GM23338 (cell line): ENCODE measurements at regions not wholly inside any gene's neighbourhood (a gene's known extent, or its start where the extent isn't known, plus 50 kb on each side); places are given as distances from the start of the nearest gene placed in this dataset.

Source experiments
- ATAC-seq: fragments of 200-7000 bp; cut with Tn5 transposase; 3 replicates; pipeline ENCODE4 v1.9.1; 2020
- DNase-seq: peaks from one replicate; pipeline ENCODE4 v3.0.0-alpha.2; 2015; ENCODE audit warnings: low spot score
- H2AFZ ChIP-seq: fragments of 200-600 bp; sonication (generic); 2 replicates; pipeline ENCODE4 v1.8.0; 2016; ENCODE audit warnings: antibody characterized with exemption, mild to moderate bottlenecking, moderate library complexity
- H3F3A ChIP-seq: fragments of 200-600 bp; sonication (generic); replicated peaks from 2 replicates; pipeline ENCODE4 v1.8.0; 2017; ENCODE audit warnings: antibody characterized with exemption, mixed run types, low read depth
- H3K27ac ChIP-seq: fragments of 200-600 bp; sonication (generic); 2 replicates; pipeline ENCODE4 v1.6.1; 2016; ENCODE audit warnings: low read depth
- H3K27me3 ChIP-seq: fragments of 200-600 bp; sonication (generic); 2 replicates; pipeline ENCODE4 v1.8.0; 2016; ENCODE audit warnings: mild to moderate bottlenecking, mixed run types, moderate library complexity; ENCODE audit not compliant: insufficient read depth
- H3K36me3 ChIP-seq: fragments of 200-600 bp; sonication (generic); 2 replicates; pipeline ENCODE4 v1.8.0; 2016; ENCODE audit warnings: mild to moderate bottlenecking; ENCODE audit not compliant: insufficient read depth
- H3K4me1 ChIP-seq: fragments of 200-600 bp; sonication (generic); 2 replicates; pipeline ENCODE4 v1.8.0; 2016; ENCODE audit warnings: mild to moderate bottlenecking, moderate library complexity; ENCODE audit not compliant: insufficient read depth
- H3K4me2 ChIP-seq: fragments of 200-600 bp; sonication (generic); 2 replicates; pipeline ENCODE4 v1.7.1; 2017; ENCODE audit warnings: mixed run types
- H3K4me3 ChIP-seq: fragments of 200-600 bp; sonication (generic); 2 replicates; pipeline ENCODE4 v1.6.1; 2016; ENCODE audit warnings: mixed run types
- H3K79me2 ChIP-seq: fragments of 200-600 bp; sonication (generic); replicated peaks from 2 replicates; pipeline ENCODE4 v1.8.0; 2017; ENCODE audit warnings: mild to moderate bottlenecking; ENCODE audit not compliant: insufficient read depth
- H3K9me2 ChIP-seq: fragments of 200-600 bp; sonication (generic); 2 replicates; pipeline ENCODE4 v1.8.0; 2017; ENCODE audit not compliant: insufficient read depth
- H4K20me1 ChIP-seq: fragments of 200-600 bp; sonication (generic); replicated peaks from 2 replicates; pipeline ENCODE4 v1.8.0; 2017; ENCODE audit warnings: mild to moderate bottlenecking; ENCODE audit not compliant: insufficient read depth
- H3K27ac Mint-ChIP-seq: 2 replicates; pipeline ENCODE4 v1.8.0; 2020; ENCODE audit warnings: inconsistent platforms, mild to moderate bottlenecking, moderate library complexity, mixed read lengths
- H3K27me3 Mint-ChIP-seq: 3 replicates; pipeline ENCODE4 v1.8.0; 2022; ENCODE audit warnings: low read depth, mild to moderate bottlenecking, moderate library complexity, mixed read lengths, inconsistent platforms; ENCODE audit not compliant: insufficient read depth, poor library complexity
- H3K36me3 Mint-ChIP-seq: 3 replicates; pipeline ENCODE4 v1.8.0; 2021; ENCODE audit warnings: low read depth, mild to moderate bottlenecking, inconsistent platforms, moderate library complexity, mixed read lengths
- H3K4me1 Mint-ChIP-seq: 3 replicates; pipeline ENCODE4 v1.8.0; 2020; ENCODE audit warnings: mild to moderate bottlenecking, inconsistent platforms, mixed read lengths
- H3K4me3 Mint-ChIP-seq: 3 replicates; pipeline ENCODE4 v1.8.0; 2021; ENCODE audit warnings: moderate library complexity, mild to moderate bottlenecking, inconsistent platforms, mixed read lengths
- H3K9me3 Mint-ChIP-seq: 3 replicates; pipeline ENCODE4 v1.8.0; 2020; ENCODE audit warnings: moderate library complexity, mild to moderate bottlenecking, inconsistent platforms, mixed read lengths
- CREB1 ChIP-seq: fragments of 250-450 bp; sonication (Bioruptor Pico); IDR thresholded peaks from 2 replicates; pipeline ENCODE4 v1.5.0; 2020; ENCODE audit warnings: low read depth, mild to moderate bottlenecking, moderate library complexity
- CTCF ChIP-seq, 2 experiments: fragments of 200-600 bp in 1 of 2; sonication (generic) in 1 of 2; conservative IDR thresholded peaks; 2 replicates each; pipeline versions ENCODE4 v1.5.1 to v1.6.1; 2016 to 2017; ENCODE audit warnings: antibody characterized with exemption in 2 of 2, low read depth in 2 of 2, mild to moderate bottlenecking in 2 of 2, moderate library complexity in 1 of 2
- ETS1 ChIP-seq: IDR thresholded peaks from 2 replicates; pipeline ENCODE4 v1.6.1; 2016; ENCODE audit warnings: antibody characterized with exemption
- EZH2 ChIP-seq: fragments of 200-600 bp; sonication (generic); IDR thresholded peaks from one replicate; pipeline ENCODE4 v1.8.0; 2017; ENCODE audit warnings: antibody characterized with exemption, mild to moderate bottlenecking, low read depth; ENCODE audit not compliant: unreplicated experiment
- EZH2phosphoT487 ChIP-seq: fragments of 200-600 bp; sonication (generic); IDR thresholded peaks from one replicate; pipeline ENCODE4 v1.8.1; 2018; ENCODE audit warnings: antibody characterized with exemption; ENCODE audit not compliant: unreplicated experiment
- JUNB ChIP-seq: IDR thresholded peaks from one replicate; pipeline ENCODE4 v1.6.1; 2016; ENCODE audit warnings: antibody characterized with exemption; ENCODE audit not compliant: unreplicated experiment
- NANOG ChIP-seq: IDR thresholded peaks from 2 replicates; pipeline ENCODE4 v1.6.1; 2016; ENCODE audit warnings: antibody characterized with exemption, borderline replicate concordance
- POLR2AphosphoS5 ChIP-seq: IDR thresholded peaks from 2 replicates; pipeline ENCODE4 v1.6.1; 2016; ENCODE audit warnings: antibody characterized with exemption, low read depth
- REST ChIP-seq: IDR thresholded peaks from one replicate; pipeline ENCODE4 v1.6.1; 2018; ENCODE audit warnings: antibody characterized with exemption; ENCODE audit not compliant: unreplicated experiment
- STAT1 ChIP-seq: IDR thresholded peaks from one replicate; pipeline ENCODE4 v1.6.1; 2016; ENCODE audit warnings: antibody characterized with exemption; ENCODE audit not compliant: unreplicated experiment
- ZNF114 ChIP-seq: fragments of 250-450 bp; sonication (Bioruptor Pico); IDR thresholded peaks from 2 replicates; pipeline ENCODE4 v1.5.0; 2020; ENCODE audit warnings: mild to moderate bottlenecking, moderate library complexity
- ZNF331 ChIP-seq: fragments of 250-450 bp; sonication (Bioruptor Pico); IDR thresholded peaks from 2 replicates; pipeline ENCODE4 v1.5.0; 2020; ENCODE audit warnings: low read depth, mild to moderate bottlenecking, moderate library complexity
- ZNF462 ChIP-seq: fragments of 250-450 bp; sonication (Bioruptor Pico); IDR thresholded peaks from 2 replicates; pipeline ENCODE4 v1.5.0; 2020; ENCODE audit warnings: mild to moderate bottlenecking, moderate library complexity

- H3K36me3 Mint-ChIP-seq: no peaks in the 10 kb centered on the region
- Histone ChIP-seq H3K4me2 (no peak overlapping the region), H3F3A (no peaks in the 10 kb centered on the region), H2AFZ (no peak overlapping the region), H3K4me1 (no peaks in the 10 kb centered on the region), H4K20me1 (no peaks in the 10 kb centered on the region), H3K27ac (no peak overlapping the region), H3K36me3 (no peaks in the 10 kb centered on the region), H3K4me3 (no peak overlapping the region), H3K9me2 (no peaks in the 10 kb centered on the region; the same call in 1 of the 2 replicates), H3K79me2 (no peaks in the 10 kb centered on the region), H3K27me3 (no peaks in the 10 kb centered on the region)
- no peaks in the 10 kb centered on the region for H3K4me1 Mint-ChIP-seq
- H3K4me3 Mint-ChIP-seq: no peak overlapping the region
- no peaks in the 10 kb centered on the region for H3K9me3 Mint-ChIP-seq
- TF ChIP-seq EZH2 (no peak), POLR2AphosphoS5 (no peak), ZNF331 (CRISPR knock-in tag) (no peak), STAT1 (no peak), ETS1 (no peak), NANOG (no peak), ZNF114 (CRISPR knock-in tag) (no peak), CTCF (conservative IDR thresholded peaks at IDR 0.05; ENCODE audit: low read depth in 2 of 2) (no peak), CREB1 (CRISPR knock-in tag) (no peak), ZNF462 (CRISPR knock-in tag) (no peak), EZH2phosphoT487 (no peak), JUNB (no peak), REST (no peak)
- DNase-seq (no peak), ATAC-seq (no peak)
- no peak overlapping the region for H3K27ac Mint-ChIP-seq
- no peaks in the 10 kb centered on the region for H3K27me3 Mint-ChIP-seq
Measured at GRCh38 chr2:34806396-34806795, 1207.3 kb upstream of the FAM98A start.
